OCI-LY1 (cell line): ENCODE measurements at regions not wholly inside any gene's neighbourhood (a gene's known extent, or its start where the extent isn't known, plus 50 kb on each side); places are given as distances from the start of the nearest gene placed in this dataset.

Source experiments
- EZH2 ChIP-seq: fragments of 200-600 bp; sonication (generic), shearing (Covaris generic); IDR thresholded peaks from 2 replicates; pipeline ENCODE4 v1.8.0; 2017; ENCODE audit warnings: borderline replicate concordance, mixed run types, mild to moderate bottlenecking, antibody characterized with exemption, low read length, moderate library complexity, mixed read lengths
- TF ChIP-seq, protein P1 (sequence below): fragments of 200-600 bp; sonication (generic), shearing (Covaris generic); IDR thresholded peaks from 2 replicates; pipeline ENCODE4 v1.5.1; 2017; ENCODE audit warnings: mild to moderate bottlenecking, antibody characterized with exemption, low read length, moderate library complexity, mixed read lengths

DNA sequence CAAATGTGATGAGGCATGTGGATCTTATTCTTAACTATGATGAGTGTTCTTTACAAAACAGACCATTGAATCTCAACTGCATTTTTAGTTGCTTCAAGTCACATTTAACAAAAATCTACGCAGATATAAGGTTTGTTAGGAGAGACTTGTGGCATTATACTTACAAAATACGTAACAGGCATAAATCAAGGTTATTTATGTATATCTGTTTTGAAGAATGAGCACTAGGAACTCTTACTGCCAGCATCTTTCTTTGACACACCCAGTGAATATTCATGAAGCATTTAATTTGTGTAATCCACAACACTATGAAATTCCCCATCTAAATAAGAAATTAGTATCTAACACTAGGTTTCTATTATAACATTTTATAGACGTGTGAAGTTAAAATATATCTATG lies 186.3 kb downstream of the FAT4 start:
- TF ChIP-seq, protein P1, sequence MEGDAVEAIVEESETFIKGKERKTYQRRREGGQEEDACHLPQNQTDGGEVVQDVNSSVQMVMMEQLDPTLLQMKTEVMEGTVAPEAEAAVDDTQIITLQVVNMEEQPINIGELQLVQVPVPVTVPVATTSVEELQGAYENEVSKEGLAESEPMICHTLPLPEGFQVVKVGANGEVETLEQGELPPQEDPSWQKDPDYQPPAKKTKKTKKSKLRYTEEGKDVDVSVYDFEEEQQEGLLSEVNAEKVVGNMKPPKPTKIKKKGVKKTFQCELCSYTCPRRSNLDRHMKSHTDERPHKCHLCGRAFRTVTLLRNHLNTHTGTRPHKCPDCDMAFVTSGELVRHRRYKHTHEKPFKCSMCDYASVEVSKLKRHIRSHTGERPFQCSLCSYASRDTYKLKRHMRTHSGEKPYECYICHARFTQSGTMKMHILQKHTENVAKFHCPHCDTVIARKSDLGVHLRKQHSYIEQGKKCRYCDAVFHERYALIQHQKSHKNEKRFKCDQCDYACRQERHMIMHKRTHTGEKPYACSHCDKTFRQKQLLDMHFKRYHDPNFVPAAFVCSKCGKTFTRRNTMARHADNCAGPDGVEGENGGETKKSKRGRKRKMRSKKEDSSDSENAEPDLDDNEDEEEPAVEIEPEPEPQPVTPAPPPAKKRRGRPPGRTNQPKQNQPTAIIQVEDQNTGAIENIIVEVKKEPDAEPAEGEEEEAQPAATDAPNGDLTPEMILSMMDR = no peak
- TF ChIP-seq EZH2 = no peak
